ENCODE measurements at regions not wholly inside any gene's neighbourhood (a gene's known extent, or its start where the extent isn't known, plus 50 kb on each side); places are given as distances from the start of the nearest gene placed in this dataset.
A peak's percentile ranks its signal among the peaks of the same experiment; 100 is the strongest.
"Not testable (repeated sequence)": the region's sequence is repeated elsewhere in the genome, so short reads cannot be mapped to it uniquely, and the experiment has no call there.

- intact Hi-C loops (cut with micrococcal nuclease) = no loop called here
- H3K9me3 Mint-ChIP-seq = no peaks in the 10 kb centered on the region
- no peaks in the 10 kb centered on the region for H3K36me3 Mint-ChIP-seq
- no peaks in the 10 kb centered on the region for H3K27me3 Mint-ChIP-seq
- no peak overlapping the region for H3K27ac Mint-ChIP-seq
- ChIA-PET POLR2A (no interaction called here), CTCF (no interaction called here)
- no peak for DNase-seq
- H3K4me1 Mint-ChIP-seq (ENCODE audit: low read depth) = no peaks in the 10 kb centered on the region
- no peak overlapping the region for H3K4me3 Mint-ChIP-seq
These were observed 611.3 kb upstream of the GJE1 start for GRCh38 chr6:141521440-141521839.

GRCh38 chr6:141513830-141514229 lies 618.9 kb upstream of the GJE1 start:
- DNase-seq = no peak
- CTCF ChIA-PET = no interaction called here
- peaks cover 12% of the 10 kb centered on the region for H3K4me1 Mint-ChIP-seq (ENCODE audit: low read depth)
- POLR2A ChIA-PET = no interaction called here
- H3K9me3 Mint-ChIP-seq = no peaks in the 10 kb centered on the region
- H3K27me3 Mint-ChIP-seq = no peaks in the 10 kb centered on the region
- intact Hi-C loops (cut with micrococcal nuclease) = no loop called here
- H3K4me3 Mint-ChIP-seq = no peak overlapping the region
- peak overlapping the region; percentile 18 for H3K27ac Mint-ChIP-seq
- H3K36me3 Mint-ChIP-seq = no peaks in the 10 kb centered on the region

- H3K27me3 Mint-ChIP-seq = no peaks in the 10 kb centered on the region
- ChIA-PET POLR2A (no interaction called here), CTCF (no interaction called here)
- no peak overlapping the region for H3K4me3 Mint-ChIP-seq
- intact Hi-C loops (cut with micrococcal nuclease) = no loop called here
- H3K27ac Mint-ChIP-seq = no peak overlapping the region
- peaks cover 13% of the 10 kb centered on the region for H3K9me3 Mint-ChIP-seq
- DNase-seq = no peak
- peaks cover 7% of the 10 kb centered on the region for H3K36me3 Mint-ChIP-seq
- H3K4me1 Mint-ChIP-seq (ENCODE audit: low read depth) = peaks cover 12% of the 10 kb centered on the region
These were observed 621.9 kb upstream of the GJE1 start for GRCh38 chr6:141510803-141511202.

- H3K27ac Mint-ChIP-seq; H3K27me3 Mint-ChIP-seq; intact Hi-C loops (cut with micrococcal nuclease); H3K4me1 Mint-ChIP-seq (ENCODE audit: low read depth); POLR2A ChIA-PET; DNase-seq; H3K4me3 Mint-ChIP-seq; CTCF ChIA-PET: not testable (repeated sequence)
- Mint-ChIP-seq H3K36me3 (peaks cover 14% of the 10 kb centered on the region), H3K9me3 (peaks cover 25% of the 10 kb centered on the region)
These were observed 626.7 kb upstream of the GJE1 start for GRCh38 chr6:141506062-141506461.

- H3K27ac Mint-ChIP-seq; H3K4me3 Mint-ChIP-seq; H3K27me3 Mint-ChIP-seq; H3K4me1 Mint-ChIP-seq (ENCODE audit: low read depth); intact Hi-C loops (cut with micrococcal nuclease); POLR2A ChIA-PET; DNase-seq: not testable (repeated sequence)
- CTCF ChIA-PET = interaction anchor here (0.5 kb wide), 1 partner anchor 1746 kb away, joined by 3 read pairs; no protein-coding TSS in a partner anchor
- Mint-ChIP-seq H3K9me3 (peaks cover 25% of the 10 kb centered on the region), H3K36me3 (peaks cover 14% of the 10 kb centered on the region)
These were observed 628.4 kb upstream of the GJE1 start for GRCh38 chr6:141504318-141504717.

- Mint-ChIP-seq H3K4me3 (no peak overlapping the region), H3K27me3 (no peaks in the 10 kb centered on the region), H3K36me3 (peaks cover 11% of the 10 kb centered on the region), H3K9me3 (peaks cover 20% of the 10 kb centered on the region), H3K27ac (no peak overlapping the region), H3K4me1 (ENCODE audit: low read depth) (no peaks in the 10 kb centered on the region)
- no peak for DNase-seq
- POLR2A ChIA-PET = no interaction called here
- CTCF ChIA-PET = no interaction called here
- intact Hi-C loops (cut with micrococcal nuclease) = no loop called here
These were observed 631.1 kb upstream of the GJE1 start for GRCh38 chr6:141501616-141502015.

- no peaks in the 10 kb centered on the region for H3K9me3 Mint-ChIP-seq
- H3K4me1 Mint-ChIP-seq (ENCODE audit: low read depth) = no peaks in the 10 kb centered on the region
- POLR2A ChIA-PET = no interaction called here
- DNase-seq = no peak
- H3K4me3 Mint-ChIP-seq = no peak overlapping the region
- intact Hi-C loops (cut with micrococcal nuclease) = no loop called here
- no peaks in the 10 kb centered on the region for H3K27me3 Mint-ChIP-seq
- CTCF ChIA-PET = no interaction called here
- no peak overlapping the region for H3K27ac Mint-ChIP-seq
- no peaks in the 10 kb centered on the region for H3K36me3 Mint-ChIP-seq
These were observed 633.7 kb upstream of the GJE1 start for GRCh38 chr6:141498977-141499376.

- POLR2A ChIA-PET = no interaction called here
- Mint-ChIP-seq H3K27ac (no peak overlapping the region), H3K36me3 (no peaks in the 10 kb centered on the region), H3K4me1 (ENCODE audit: low read depth) (peaks cover 5% of the 10 kb centered on the region), H3K9me3 (no peaks in the 10 kb centered on the region), H3K27me3 (no peaks in the 10 kb centered on the region), H3K4me3 (no peak overlapping the region)
- no peak for DNase-seq
- CTCF ChIA-PET = no interaction called here
- intact Hi-C loops (cut with micrococcal nuclease) = no loop called here
These were observed 640.0 kb upstream of the GJE1 start for GRCh38 chr6:141492521-141493284.

- Mint-ChIP-seq H3K27ac (no peak overlapping the region), H3K9me3 (no peaks in the 10 kb centered on the region), H3K27me3 (no peaks in the 10 kb centered on the region), H3K4me1 (ENCODE audit: low read depth) (peaks cover 8% of the 10 kb centered on the region), H3K36me3 (no peaks in the 10 kb centered on the region), H3K4me3 (no peak overlapping the region)
- no peak for DNase-seq
- intact Hi-C loops (cut with micrococcal nuclease) = no loop called here
- ChIA-PET POLR2A (no interaction called here), CTCF (no interaction called here)
These were observed 641.0 kb upstream of the GJE1 start for GRCh38 chr6:141491684-141492083.

GRCh38 chr6:141490982-141491381 lies 641.7 kb upstream of the GJE1 start:
- ChIA-PET CTCF (no interaction called here), POLR2A (no interaction called here)
- intact Hi-C loops (cut with micrococcal nuclease) = no loop called here
- peaks cover 8% of the 10 kb centered on the region for H3K4me1 Mint-ChIP-seq (ENCODE audit: low read depth)
- no peak for DNase-seq
- no peak overlapping the region for H3K27ac Mint-ChIP-seq
- no peaks in the 10 kb centered on the region for H3K9me3 Mint-ChIP-seq
- H3K4me3 Mint-ChIP-seq = no peak overlapping the region
- H3K36me3 Mint-ChIP-seq = no peaks in the 10 kb centered on the region
- H3K27me3 Mint-ChIP-seq = no peaks in the 10 kb centered on the region

GRCh38 chr6:141488488-141488887 lies 644.2 kb upstream of the GJE1 start:
- ChIA-PET CTCF (interaction anchor here (0.9 kb wide), 1 partner anchor 9 kb away, joined by 4 read pairs; no protein-coding TSS in a partner anchor), POLR2A (no interaction called here)
- intact Hi-C loops (cut with micrococcal nuclease) = loop anchor here (10.0 kb wide), 2 partner anchors 684 to 1964 kb away; no protein-coding TSS in a partner anchor
- H3K27ac Mint-ChIP-seq = no peak overlapping the region
- no peak overlapping the region for H3K4me3 Mint-ChIP-seq
- H3K4me1 Mint-ChIP-seq (ENCODE audit: low read depth) = peaks cover 29% of the 10 kb centered on the region
- no peak for DNase-seq
- H3K9me3 Mint-ChIP-seq = no peaks in the 10 kb centered on the region
- no peaks in the 10 kb centered on the region for H3K36me3 Mint-ChIP-seq
- no peaks in the 10 kb centered on the region for H3K27me3 Mint-ChIP-seq

- H3K4me1 Mint-ChIP-seq (ENCODE audit: low read depth) = peaks cover 38% of the 10 kb centered on the region
- no peak for DNase-seq
- H3K4me3 Mint-ChIP-seq = no peak overlapping the region
- intact Hi-C loops (cut with micrococcal nuclease) = loop anchor here (10.0 kb wide), 2 partner anchors 682 to 1962 kb away; no protein-coding TSS in a partner anchor
- POLR2A ChIA-PET = no interaction called here
- no peaks in the 10 kb centered on the region for H3K36me3 Mint-ChIP-seq
- no peaks in the 10 kb centered on the region for H3K9me3 Mint-ChIP-seq
- no peaks in the 10 kb centered on the region for H3K27me3 Mint-ChIP-seq
- CTCF ChIA-PET = no interaction called here
- H3K27ac Mint-ChIP-seq = no peak overlapping the region
These were observed 645.8 kb upstream of the GJE1 start for GRCh38 chr6:141486942-141487341.

GRCh38 chr6:141484711-141485110 lies 648.0 kb upstream of the GJE1 start:
- intact Hi-C loops (cut with micrococcal nuclease) = loop anchor here (10.0 kb wide), 2 partner anchors 680 to 1960 kb away; no protein-coding TSS in a partner anchor
- Mint-ChIP-seq H3K4me1 (ENCODE audit: low read depth) (peaks cover 41% of the 10 kb centered on the region), H3K9me3 (peaks cover 4% of the 10 kb centered on the region), H3K36me3 (peaks cover 2% of the 10 kb centered on the region), H3K27ac (peak overlapping the region; percentile 93), H3K4me3 (peak overlapping the region; percentile 8), H3K27me3 (no peaks in the 10 kb centered on the region)
- DNase-seq = peak; percentile 53
- ChIA-PET CTCF (no interaction called here), POLR2A (interaction anchor here (0.6 kb wide), 1 partner anchor 59 kb away, joined by 3 read pairs; no protein-coding TSS in a partner anchor)
